ENCODE measurements at regions not wholly inside any gene's neighbourhood (a gene's known extent, or its start where the extent isn't known, plus 50 kb on each side); places are given as distances from the start of the nearest gene placed in this dataset.

DNA sequence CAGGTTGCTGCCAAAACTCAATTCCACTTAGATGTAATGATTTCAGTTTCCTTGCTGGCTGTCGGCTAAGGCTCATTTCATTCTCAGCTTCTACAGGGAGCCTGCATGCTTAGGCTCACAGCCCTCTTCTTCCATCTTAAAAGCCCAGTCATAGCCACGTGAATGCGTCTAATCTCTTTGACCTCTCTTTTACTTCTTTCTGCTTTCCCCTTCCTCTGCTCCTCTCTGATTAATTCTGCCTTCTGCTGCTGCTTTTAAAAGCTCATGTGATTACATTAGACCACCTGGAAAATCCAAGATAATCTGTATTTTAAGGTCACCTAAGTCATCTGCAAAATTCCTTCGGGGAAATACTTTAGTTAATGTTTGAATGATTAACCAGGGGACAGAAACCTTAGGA lies 812.8 kb upstream of the BRINP3 start:
- TF ChIP-seq, protein P1, sequence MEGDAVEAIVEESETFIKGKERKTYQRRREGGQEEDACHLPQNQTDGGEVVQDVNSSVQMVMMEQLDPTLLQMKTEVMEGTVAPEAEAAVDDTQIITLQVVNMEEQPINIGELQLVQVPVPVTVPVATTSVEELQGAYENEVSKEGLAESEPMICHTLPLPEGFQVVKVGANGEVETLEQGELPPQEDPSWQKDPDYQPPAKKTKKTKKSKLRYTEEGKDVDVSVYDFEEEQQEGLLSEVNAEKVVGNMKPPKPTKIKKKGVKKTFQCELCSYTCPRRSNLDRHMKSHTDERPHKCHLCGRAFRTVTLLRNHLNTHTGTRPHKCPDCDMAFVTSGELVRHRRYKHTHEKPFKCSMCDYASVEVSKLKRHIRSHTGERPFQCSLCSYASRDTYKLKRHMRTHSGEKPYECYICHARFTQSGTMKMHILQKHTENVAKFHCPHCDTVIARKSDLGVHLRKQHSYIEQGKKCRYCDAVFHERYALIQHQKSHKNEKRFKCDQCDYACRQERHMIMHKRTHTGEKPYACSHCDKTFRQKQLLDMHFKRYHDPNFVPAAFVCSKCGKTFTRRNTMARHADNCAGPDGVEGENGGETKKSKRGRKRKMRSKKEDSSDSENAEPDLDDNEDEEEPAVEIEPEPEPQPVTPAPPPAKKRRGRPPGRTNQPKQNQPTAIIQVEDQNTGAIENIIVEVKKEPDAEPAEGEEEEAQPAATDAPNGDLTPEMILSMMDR (IDR thresholded peaks at IDR 0.05) = no peak
- no peak for TF ChIP-seq POLR2A (IDR thresholded peaks at IDR 0.05)
